RWPE1 (cell line): ENCODE measurements at regions not wholly inside any gene's neighbourhood (a gene's known extent, or its start where the extent isn't known, plus 50 kb on each side); places are given as distances from the start of the nearest gene placed in this dataset.
"Not testable (repeated sequence)": the region's sequence is repeated elsewhere in the genome, so short reads cannot be mapped to it uniquely, and the experiment has no call there.

ENCODE experiments used
- CTCF ChIA-PET: fragments of 350-600 bp; sonication (Branson Sonifier 250); formaldehyde crosslinking; extraction: SDS; loops from one replicate; lab custom pipeline; 2021; lab: Yijun Ruan, JAX
- POLR2A ChIA-PET: fragments of 400-600 bp; formaldehyde crosslinking; extraction: SDS; loops from one replicate; lab custom pipeline; 2020; ENCODE audit warnings: antibody characterized with exemption; ENCODE audit not compliant: low non-redundant PET; lab: Yijun Ruan, JAX
- DNase-seq: peaks from one replicate; pipeline ENCODE4 v3.0.0; 2012; ENCODE audit warnings: low spot score
- H3K27ac ChIP-seq: fragments of 450-650 bp; 2 replicates; pipeline ENCODE4 v1.5.1; 2017
- CTCF ChIP-seq: fragments of 450-650 bp; conservative IDR thresholded peaks from 2 replicates; pipeline ENCODE4 v1.5.1; 2017; ENCODE audit warnings: low read depth, mild to moderate bottlenecking

- POLR2A ChIA-PET, result no interaction called here
- no peak for DNase-seq
These were observed 240.3 kb upstream of the SFRP2 start for GRCh38 chr4:154029171-154029570.

GRCh38 chr4:154025110-154025509 lies 236.2 kb upstream of the SFRP2 start:
- TF ChIP-seq CTCF, result no peak
- no peak for DNase-seq
- ChIA-PET CTCF (no interaction called here), POLR2A (no interaction called here)
- H3K27ac ChIP-seq, result no peak overlapping the region

More at GRCh38 chr4:154029171-154029570, 240.3 kb upstream of the SFRP2 start:
- no peak for TF ChIP-seq CTCF
- no peak overlapping the region for H3K27ac ChIP-seq
- CTCF ChIA-PET, result no interaction called here

GRCh38 chr4:154024097-154024694 lies 235.3 kb upstream of the SFRP2 start:
- no peak overlapping the region for H3K27ac ChIP-seq
- ChIA-PET POLR2A (no interaction called here), CTCF (interaction anchor here (0.6 to 0.7 kb wide), 3 partner anchors 24 to 334 kb away, joined by 3 to 5 read pairs (median 4); no protein-coding TSS in a partner anchor)
- no peak for DNase-seq
- TF ChIP-seq CTCF, result no peak

GRCh38 chr4:154023671-154024070 lies 234.8 kb upstream of the SFRP2 start:
- CTCF ChIA-PET, result interaction anchor here (0.7 kb wide), 1 partner anchor 334 kb away, joined by 3 read pairs; no protein-coding TSS in a partner anchor
- POLR2A ChIA-PET, H3K27ac ChIP-seq, DNase-seq: not testable (repeated sequence)

- POLR2A ChIA-PET, result no interaction called here
- no peak for DNase-seq
- no peak for TF ChIP-seq CTCF
- CTCF ChIA-PET, result interaction anchor here (0.6 to 0.7 kb wide), 2 partner anchors 234 to 913 kb away, joined by 3 to 9 read pairs; no protein-coding TSS in a partner anchor
- no peak overlapping the region for H3K27ac ChIP-seq
These were observed 230.9 kb upstream of the SFRP2 start for GRCh38 chr4:154019811-154020210.

- no peak overlapping the region for H3K27ac ChIP-seq
- DNase-seq, result no peak
- ChIA-PET POLR2A (no interaction called here), CTCF (interaction anchor here (0.7 kb wide), 1 partner anchor 71 kb away, joined by 6 read pairs; no protein-coding TSS in a partner anchor)
- no peak for TF ChIP-seq CTCF
These were observed 229.8 kb upstream of the SFRP2 start for GRCh38 chr4:154018659-154019058.

GRCh38 chr4:154015578-154015977 lies 226.7 kb upstream of the SFRP2 start:
- no peak for DNase-seq
- POLR2A ChIA-PET, result no interaction called here
- CTCF ChIA-PET, result no interaction called here
- TF ChIP-seq CTCF, result no peak
- H3K27ac ChIP-seq, result no peak overlapping the region
